H9 (cell line): ENCODE measurements at regions not wholly inside any gene's neighbourhood (a gene's known extent, or its start where the extent isn't known, plus 50 kb on each side); places are given as distances from the start of the nearest gene placed in this dataset.

ENCODE experiments used
- DNase-seq: peaks from one replicate; pipeline ENCODE4 v3.0.0-alpha.2; 2017
- H2AFZ ChIP-seq: one replicate; pipeline ENCODE4 v1.6.1; 2013; ENCODE audit warnings: mild to moderate bottlenecking, low read length, control low read depth, moderate library complexity
- H2AK5ac ChIP-seq: 2 replicates; pipeline ENCODE4 v1.6.1; 2013; ENCODE audit warnings: low read length, control low read depth, mixed read lengths; ENCODE audit not compliant: insufficient read length
- H2BK120ac ChIP-seq: one replicate; pipeline ENCODE4 v1.6.1; 2013; ENCODE audit warnings: low read depth, mild to moderate bottlenecking, low read length, control low read depth, inconsistent platforms; ENCODE audit not compliant: poor library complexity, severe bottlenecking
- H2BK12ac ChIP-seq: 2 replicates; pipeline ENCODE4 v1.6.1; 2013; ENCODE audit warnings: low read length, control low read depth, mixed read lengths, low read depth; ENCODE audit not compliant: insufficient read length
- H2BK15ac ChIP-seq: 2 replicates; pipeline ENCODE4 v1.6.1; 2013; ENCODE audit warnings: low read depth, low read length, control low read depth
- H2BK20ac ChIP-seq: one replicate; pipeline ENCODE4 v1.6.1; 2013; ENCODE audit warnings: low read depth, mild to moderate bottlenecking, low read length, control low read depth, inconsistent platforms; ENCODE audit not compliant: poor library complexity, severe bottlenecking
- H2BK5ac ChIP-seq: 2 replicates; pipeline ENCODE4 v1.6.1; 2013; ENCODE audit warnings: low read length, control low read depth, mixed read lengths; ENCODE audit not compliant: insufficient read length
- H3K14ac ChIP-seq: 2 replicates; pipeline ENCODE4 v1.6.1; 2013; ENCODE audit warnings: low read length, control low read depth; ENCODE audit not compliant: insufficient read depth
- H3K18ac ChIP-seq: 2 replicates; pipeline ENCODE4 v1.6.1; 2013; ENCODE audit warnings: low read depth, mild to moderate bottlenecking, mixed read lengths, low read length, control low read depth; ENCODE audit not compliant: insufficient read length
- H3K23ac ChIP-seq: 2 replicates; pipeline ENCODE4 v1.6.1; 2013; ENCODE audit warnings: low read length, control low read depth, mixed read lengths, low read depth; ENCODE audit not compliant: insufficient read length
- H3K23me2 ChIP-seq: 2 replicates; pipeline ENCODE4 v1.6.1; 2013; ENCODE audit warnings: low read depth, mild to moderate bottlenecking, mixed read lengths, low read length, control low read depth; ENCODE audit not compliant: insufficient read length, poor library complexity, severe bottlenecking
- H3K27ac ChIP-seq: 2 replicates; pipeline ENCODE4 v1.5.1; 2013; ENCODE audit warnings: low read length, control low read depth, mixed read lengths, low read depth; ENCODE audit not compliant: insufficient read length
- H3K27me3 ChIP-seq: 2 replicates; pipeline ENCODE4 v1.6.1; 2013; ENCODE audit warnings: low read length, control low read depth, inconsistent platforms; ENCODE audit not compliant: insufficient read depth
- H3K4ac ChIP-seq: 2 replicates; pipeline ENCODE4 v1.6.1; 2013; ENCODE audit warnings: low read depth, mild to moderate bottlenecking, control low read depth, inconsistent platforms, low read length, moderate library complexity
- H3K4me1 ChIP-seq: 2 replicates; pipeline ENCODE4 v1.6.1; 2013; ENCODE audit warnings: low read length, control low read depth, inconsistent platforms; ENCODE audit not compliant: insufficient read depth
- H3K4me2 ChIP-seq: 2 replicates; pipeline ENCODE4 v1.6.1; 2013; ENCODE audit warnings: low read length, control low read depth, mixed read lengths; ENCODE audit not compliant: insufficient read length, insufficient read depth
- H3K56ac ChIP-seq: 2 replicates; pipeline ENCODE4 v1.6.1; 2013; ENCODE audit warnings: low read depth, mild to moderate bottlenecking, mixed read lengths, low read length, control low read depth; ENCODE audit not compliant: insufficient read length
- H3K79me1 ChIP-seq: 2 replicates; pipeline ENCODE4 v1.6.1; 2013; ENCODE audit warnings: low read depth, mild to moderate bottlenecking, moderate library complexity, low read length, control low read depth, inconsistent platforms; ENCODE audit not compliant: insufficient read depth, poor library complexity, severe bottlenecking
- H3K79me2 ChIP-seq: 2 replicates; pipeline ENCODE4 v1.6.1; 2013; ENCODE audit warnings: low read length, control low read depth, inconsistent platforms; ENCODE audit not compliant: insufficient read depth
- H3K9ac ChIP-seq: 2 replicates; pipeline ENCODE4 v1.6.1; 2013; ENCODE audit warnings: low read length, control low read depth, mixed read lengths; ENCODE audit not compliant: insufficient read length; ENCODE audit errors: extremely low read depth
- H3K9me3 ChIP-seq: one replicate; pipeline ENCODE4 v1.6.1; 2013; ENCODE audit warnings: low read depth, low read length, inconsistent platforms; ENCODE audit not compliant: control insufficient read depth
- H3T11ph ChIP-seq: one replicate; pipeline ENCODE4 v1.6.1; 2013; ENCODE audit warnings: mild to moderate bottlenecking, low read length, control low read depth, inconsistent platforms
- H4K20me1 ChIP-seq: one replicate; pipeline ENCODE4 v1.6.1; 2013; ENCODE audit not compliant: control insufficient read depth, insufficient read length, insufficient read depth
- H4K5ac ChIP-seq: 2 replicates; pipeline ENCODE4 v1.6.1; 2013; ENCODE audit warnings: low read depth, mild to moderate bottlenecking, mixed read lengths, low read length, control low read depth; ENCODE audit not compliant: insufficient read length
- H4K8ac ChIP-seq: replicated peaks from 2 replicates; pipeline ENCODE4 v1.6.1; 2013; ENCODE audit warnings: low read length, control low read depth, mixed read lengths, low read depth; ENCODE audit not compliant: insufficient read length
- H4K91ac ChIP-seq: 2 replicates; pipeline ENCODE4 v1.6.1; 2013; ENCODE audit warnings: low read depth, mild to moderate bottlenecking, moderate library complexity, mixed read lengths, low read length, control low read depth; ENCODE audit not compliant: insufficient read length
- H3K27ac Mint-ChIP-seq, 3 experiments: 2 replicates in 2 of 3; 3 replicates in 1 of 3; pipeline ENCODE4 v1.8.0; 2020 to 2021; ENCODE audit warnings: mixed read lengths in 3 of 3, mild to moderate bottlenecking in 1 of 3, moderate library complexity in 1 of 3
- H3K27me3 Mint-ChIP-seq: 2 replicates; pipeline ENCODE4 v1.8.0; 2021; ENCODE audit warnings: low read depth, mild to moderate bottlenecking, moderate library complexity, mixed read lengths
- H3K36me3 Mint-ChIP-seq, 3 experiments: 2 replicates in 2 of 3; 3 replicates in 1 of 3; pipeline ENCODE4 v1.8.0; 2020 to 2021; ENCODE audit warnings: low read depth in 3 of 3, mixed read lengths in 3 of 3; ENCODE audit not compliant: insufficient read depth in 1 of 3
- H3K4me1 Mint-ChIP-seq, 2 experiments: 2 replicates each; pipeline ENCODE4 v1.8.0; 2020; ENCODE audit warnings: mixed read lengths in 2 of 2
- H3K4me3 Mint-ChIP-seq, 2 experiments: 2 replicates in 1 of 2; 3 replicates in 1 of 2; pipeline ENCODE4 v1.8.0; 2020 to 2021; ENCODE audit warnings: mild to moderate bottlenecking in 2 of 2, mixed read lengths in 2 of 2, moderate library complexity in 1 of 2
- H3K9me3 Mint-ChIP-seq, 2 experiments: 2 replicates in 1 of 2; 3 replicates in 1 of 2; pipeline ENCODE4 v1.8.0; 2020; ENCODE audit warnings: mild to moderate bottlenecking in 2 of 2, mixed read lengths in 2 of 2, moderate library complexity in 1 of 2
- CTCF ChIP-seq: fragments of 200-600 bp; sonication (generic); conservative IDR thresholded peaks from 3 replicates; pipeline ENCODE4 v1.8.0; 2021; ENCODE audit warnings: antibody characterized with exemption, mild to moderate bottlenecking
- WGBS: extraction: QIAGEN DNeasy Blood & Tissue Kit; methylation state at CpG from one replicate; pipeline ENCODE4 v1.1.7; 2013; ENCODE audit warnings: missing lambda C conversion rate, low lambda C conversion rate, mixed read lengths; ENCODE audit not compliant: insufficient read length; ENCODE audit errors: extremely low coverage; 5-methylcytosine and 5-hydroxymethylcytosine counted together

- Histone ChIP-seq H3K27me3 (no peaks in the 10 kb centered on the region), H2BK120ac (no peak overlapping the region), H4K20me1 (no peaks in the 10 kb centered on the region), H3K4me1 (no peaks in the 10 kb centered on the region), H3K9me3 (no peaks in the 10 kb centered on the region), H3K27ac (no peak overlapping the region), H2AFZ (no peak overlapping the region), H3K79me2 (no peaks in the 10 kb centered on the region), H3K4me2 (no peak overlapping the region), H4K8ac (no peak overlapping the region), H3K14ac (no peak overlapping the region), H2AK5ac (no peak overlapping the region), H2BK12ac (no peak overlapping the region), H3K4ac (no peak overlapping the region), H3K79me1 (no peaks in the 10 kb centered on the region), H3K23me2 (no peaks in the 10 kb centered on the region), H3T11ph (no peak overlapping the region), H3K9ac (no peak overlapping the region), H4K5ac (no peak overlapping the region), H3K56ac (no peak overlapping the region), H3K23ac (no peak overlapping the region), H2BK15ac (no peak overlapping the region), H2BK20ac (no peak overlapping the region), H4K91ac (no peak overlapping the region), H3K18ac (no peak overlapping the region), H2BK5ac (no peak overlapping the region)
- no peak overlapping the region for H3K27ac Mint-ChIP-seq
- DNase-seq, result no peak
- no peaks in the 10 kb centered on the region for H3K9me3 Mint-ChIP-seq
- H3K4me3 Mint-ChIP-seq, result no peak overlapping the region
- no peaks in the 10 kb centered on the region for H3K36me3 Mint-ChIP-seq
- no peaks in the 10 kb centered on the region for H3K27me3 Mint-ChIP-seq
- no CpG with 5 or more reads among the region's 1 CpG for WGBS
- no peaks in the 10 kb centered on the region for H3K4me1 Mint-ChIP-seq
- TF ChIP-seq CTCF, result no peak
Measured at GRCh38 chr3:101950985-101951733, 101.8 kb downstream of the NFKBIZ start.
